H1 (cell line): ENCODE measurements at regions not wholly inside any gene's neighbourhood (a gene's known extent, or its start where the extent isn't known, plus 50 kb on each side); places are given as distances from the start of the nearest gene placed in this dataset.

Source experiments
- CTCF ChIA-PET: fragments of 300-600 bp; sonication (Branson Sonifier 250); formaldehyde crosslinking; loops from one replicate; lab custom pipeline; 2021; ENCODE audit not compliant: partially characterized antibody; lab: Charles Lee
- POLR2A ChIA-PET: fragments of 300-600 bp; sonication (Branson Sonifier 250); formaldehyde crosslinking; loops from one replicate; lab custom pipeline; 2021; ENCODE audit warnings: inconsistent platforms; ENCODE audit not compliant: partially characterized antibody; lab: Charles Lee
- DNase-seq, 2 experiments: peaks; one replicate each; pipeline versions ENCODE4 v3.0.0 to v3.0.0-alpha.2; 2010 to 2022; ENCODE audit warnings: low spot score in 2 of 2, low read depth in 1 of 2, mixed read lengths in 1 of 2
- FAIRE-seq: peaks from 2 replicates; lab custom pipeline; 2011; peaks lifted over from hg19 to GRCh38; lab: Jason Lieb, UNC
- H2AFZ ChIP-seq: 2 replicates; pipeline ENCODE4 v1.8.1; 2012; ENCODE audit warnings: low read length, inconsistent platforms
- H2AK5ac ChIP-seq: 2 replicates; pipeline ENCODE4 v1.6.1; 2013; ENCODE audit warnings: low read depth, low read length
- H2BK120ac ChIP-seq: replicated peaks from 2 replicates; pipeline ENCODE3; 2013; ENCODE audit warnings: low read depth, low read length, inconsistent platforms
- H2BK12ac ChIP-seq: 2 replicates; pipeline ENCODE4 v1.6.1; 2013; ENCODE audit warnings: low read depth, low read length
- H2BK15ac ChIP-seq: 2 replicates; pipeline ENCODE4 v1.6.1; 2013; ENCODE audit warnings: low read length
- H2BK20ac ChIP-seq: 2 replicates; pipeline ENCODE4 v1.6.1; 2013; ENCODE audit warnings: low read length
- H2BK5ac ChIP-seq: 2 replicates; pipeline ENCODE4 v1.6.1; 2013; ENCODE audit warnings: low read depth, low read length
- H3K14ac ChIP-seq: 2 replicates; pipeline ENCODE4 v1.6.1; 2013; ENCODE audit warnings: inconsistent platforms; ENCODE audit not compliant: insufficient read length
- H3K18ac ChIP-seq: 2 replicates; pipeline ENCODE4 v1.6.1; 2013; ENCODE audit warnings: low read length; ENCODE audit errors: extremely low read depth
- H3K23ac ChIP-seq: 2 replicates; pipeline ENCODE4 v1.6.1; 2013; ENCODE audit warnings: inconsistent platforms; ENCODE audit not compliant: insufficient read length
- H3K23me2 ChIP-seq: 2 replicates; pipeline ENCODE4 v1.6.1; 2013; ENCODE audit warnings: low read depth, low read length
- H3K27ac ChIP-seq: 2 replicates; pipeline ENCODE4 v1.6.1; 2011; ENCODE audit warnings: low read depth, low read length, inconsistent platforms
- H3K27me3 ChIP-seq, 4 experiments: replicated peaks in 1 of 4; 1 replicate in 1 of 4; 2 replicates in 3 of 4; pipeline versions ENCODE4 v1.6.1 to v1.8.1; 2011 to 2013; ENCODE audit warnings: low read length in 3 of 4, mild to moderate bottlenecking in 3 of 4, inconsistent platforms in 2 of 4, mixed read lengths in 2 of 4, moderate library complexity in 1 of 4; ENCODE audit not compliant: control insufficient read depth in 3 of 4, insufficient read depth in 3 of 4; ENCODE audit errors: extremely low read depth in 1 of 4
- H3K36me3 ChIP-seq, 4 experiments: 2 replicates each; pipeline versions ENCODE4 v1.6.1 to v1.8.1; 2011 to 2013; ENCODE audit warnings: mild to moderate bottlenecking in 4 of 4, low read length in 3 of 4, moderate library complexity in 2 of 4, control low read depth in 1 of 4, inconsistent platforms in 1 of 4; ENCODE audit not compliant: insufficient read depth in 4 of 4, control insufficient read depth in 2 of 4
- H3K4ac ChIP-seq: replicated peaks from 2 replicates; pipeline ENCODE3; 2013; ENCODE audit warnings: low read length, low read depth, mixed read lengths, inconsistent platforms; ENCODE audit not compliant: insufficient read length
- H3K4me1 ChIP-seq, 4 experiments: replicated peaks in 1 of 4; 1 replicate in 1 of 4; 2 replicates in 3 of 4; pipeline versions ENCODE4 v1.6.1 to v1.8.1; 2011 to 2013; ENCODE audit warnings: low read length in 3 of 4, inconsistent platforms in 2 of 4, mixed read lengths in 1 of 4; ENCODE audit not compliant: insufficient read depth in 4 of 4, control insufficient read depth in 3 of 4
- H3K4me2 ChIP-seq, 2 experiments: 2 replicates each; pipeline versions ENCODE4 v1.6.1 to v1.8.1; 2011 to 2013; ENCODE audit warnings: low read depth in 2 of 2, low read length in 2 of 2, control low read depth in 1 of 2, inconsistent platforms in 1 of 2, mild to moderate bottlenecking in 1 of 2; ENCODE audit not compliant: insufficient read depth in 1 of 2
- H3K4me3 ChIP-seq, 4 experiments: fragments of 200-600, 300-600 bp in 1 of 4; sonication (generic), shearing (Covaris generic), sonication (Bioruptor Twin) in 1 of 4; 2 replicates each; pipeline versions ENCODE4 v1.5.1 to v1.8.1; 2011 to 2016; ENCODE audit warnings: low read length in 4 of 4, low read depth in 3 of 4, control low read depth in 2 of 4, inconsistent platforms in 2 of 4, mild to moderate bottlenecking in 2 of 4, mixed read lengths in 1 of 4, moderate library complexity in 1 of 4; ENCODE audit not compliant: insufficient read depth in 2 of 4; ENCODE audit errors: extremely low read depth in 1 of 4
- H3K56ac ChIP-seq: replicated peaks from 2 replicates; pipeline ENCODE3; 2013; ENCODE audit warnings: low read depth, mild to moderate bottlenecking, mixed read lengths, low read length, inconsistent platforms; ENCODE audit not compliant: insufficient read length
- H3K79me1 ChIP-seq: 2 replicates; pipeline ENCODE4 v1.6.1; 2013; ENCODE audit warnings: low read depth, low read length, control low read depth
- H3K79me2 ChIP-seq, 2 experiments: 2 replicates each; pipeline versions ENCODE4 v1.6.1 to v1.8.1; 2012 to 2013; ENCODE audit warnings: low read length in 2 of 2, mild to moderate bottlenecking in 2 of 2, inconsistent platforms in 1 of 2; ENCODE audit not compliant: insufficient read depth in 2 of 2, control insufficient read depth in 1 of 2
- H3K9ac ChIP-seq, 4 experiments: replicated peaks in 1 of 4; 1 replicate in 1 of 4; 2 replicates in 3 of 4; pipeline versions ENCODE4 v1.6.1 to v1.8.1; 2011 to 2013; ENCODE audit warnings: low read depth in 3 of 4, low read length in 3 of 4, control low read depth in 2 of 4, mild to moderate bottlenecking in 2 of 4, moderate library complexity in 2 of 4, inconsistent platforms in 1 of 4; ENCODE audit errors: extremely low read depth in 1 of 4
- H3K9me3 ChIP-seq, 2 experiments: 2 replicates each; pipeline versions ENCODE4 v1.6.1 to v1.8.1; 2012 to 2013; ENCODE audit warnings: mild to moderate bottlenecking in 2 of 2, moderate library complexity in 2 of 2, control low read depth in 1 of 2, inconsistent platforms in 1 of 2, low read depth in 1 of 2, low read length in 1 of 2, mixed read lengths in 1 of 2; ENCODE audit not compliant: insufficient read depth in 2 of 2
- H4K20me1 ChIP-seq, 2 experiments: replicated peaks in 1 of 2; 2 replicates each; pipeline versions ENCODE3 to v1.8.1; 2011 to 2013; ENCODE audit warnings: inconsistent platforms in 2 of 2, low read length in 2 of 2, mild to moderate bottlenecking in 1 of 2; ENCODE audit not compliant: insufficient read depth in 2 of 2, control insufficient read depth in 1 of 2
- H4K5ac ChIP-seq: 2 replicates; pipeline ENCODE4 v1.6.1; 2013; ENCODE audit warnings: low read length, low read depth, mixed read lengths, inconsistent platforms; ENCODE audit not compliant: insufficient read length
- H4K8ac ChIP-seq: 2 replicates; pipeline ENCODE4 v1.8.0; 2013; ENCODE audit warnings: mild to moderate bottlenecking, moderate library complexity, low read length, inconsistent platforms; ENCODE audit not compliant: insufficient read depth; ENCODE audit errors: extremely low read depth
- H4K91ac ChIP-seq: replicated peaks from 2 replicates; pipeline ENCODE3; 2013; ENCODE audit warnings: low read length, mixed read lengths, inconsistent platforms; ENCODE audit not compliant: insufficient read length
- ATF3 ChIP-seq: IDR thresholded peaks from 2 replicates; pipeline ENCODE4 v1.6.1; 2011; ENCODE audit warnings: low read depth, mild to moderate bottlenecking, low read length; ENCODE audit not compliant: insufficient read depth
- EGR1 ChIP-seq: IDR thresholded peaks from 2 replicates; pipeline ENCODE4 v1.6.1; 2011; ENCODE audit warnings: low read depth, low read length, borderline replicate concordance
- EZH2 ChIP-seq: fragments of 200-600 bp; sonication (generic); IDR thresholded peaks from 2 replicates; pipeline ENCODE4 v1.7.1; 2012; ENCODE audit warnings: low read depth, mild to moderate bottlenecking, moderate library complexity, low read length, inconsistent platforms; ENCODE audit not compliant: severe bottlenecking
- FOSL1 ChIP-seq: IDR thresholded peaks from 2 replicates; pipeline ENCODE4 v1.6.1; 2011; ENCODE audit warnings: mild to moderate bottlenecking, low read depth, low read length, moderate library complexity; ENCODE audit not compliant: insufficient read depth
- WGBS, 2 experiments: shearing (Covaris generic) in 1 of 2; methylation state at CpG; one replicate each; pipeline versions ENCODE4 v1.1.6 to v1.1.7; 2013 to 2015; ENCODE audit warnings: low lambda C conversion rate in 2 of 2, mixed read lengths in 2 of 2, inconsistent platforms in 1 of 2, low coverage in 1 of 2, missing lambda C conversion rate in 1 of 2; ENCODE audit not compliant: insufficient replicate concordance in 2 of 2, insufficient coverage in 1 of 2, insufficient read length in 1 of 2; ENCODE audit errors: extremely low coverage in 1 of 2, missing lambda C conversion rate in 1 of 2; 5-methylcytosine and 5-hydroxymethylcytosine counted together

- Histone ChIP-seq H3K27ac (no peak overlapping the region), H3K4ac (no peak overlapping the region), H3K79me1 (no peaks in the 10 kb centered on the region), H2AFZ (no peak overlapping the region), H3K23ac (no peak overlapping the region), H4K5ac (no peak overlapping the region), H3K4me1 (no peaks in the 10 kb centered on the region), H2BK15ac (no peak overlapping the region), H4K20me1 (no peaks in the 10 kb centered on the region), H3K27me3 (peaks cover 0 to 1% (median 0%) of the 10 kb centered on the region in 4 experiments; a peak in 1 of 7 replicates), H3K23me2 (no peaks in the 10 kb centered on the region), H4K91ac (no peak overlapping the region), H3K36me3 (no peaks in the 10 kb centered on the region), H3K9ac (no peak overlapping the region), H2BK120ac (no peak overlapping the region), H2BK5ac (no peak overlapping the region), H2AK5ac (no peak overlapping the region), H3K56ac (no peak overlapping the region), H3K4me2 (no peak overlapping the region), H2BK12ac (no peak overlapping the region), H3K9me3 (no peaks in the 10 kb centered on the region), H3K18ac (no peak overlapping the region), H4K8ac (no peak overlapping the region), H3K79me2 (no peaks in the 10 kb centered on the region), H3K14ac (no peak overlapping the region), H2BK20ac (no peak overlapping the region), H3K4me3 (no peak overlapping the region)
- FAIRE-seq (no peak), DNase-seq (no peak)
- CTCF ChIA-PET: interaction anchor here (0.6 to 1.6 kb wide), 4 partner anchors 9 to 498 kb away, joined by 3 to 6 read pairs (median 4); no protein-coding TSS in a partner anchor
- WGBS, 2 experiments: 93% methylated on average over 1 of the region's 1 CpG; no CpG with 5 or more reads in 1 of the 2 experiments
- TF ChIP-seq EGR1 (no peak), FOSL1 (no peak), ATF3 (no peak), EZH2 (no peak)
- POLR2A ChIA-PET: no interaction called here
Measured at GRCh38 chr12:13652105-13652504, 329.3 kb downstream of the GRIN2B start.
